Aorta (tissue), 5 donors: ENCODE measurements at regions not wholly inside any gene's neighbourhood (a gene's known extent, or its start where the extent isn't known, plus 50 kb on each side); places are given as distances from the start of the nearest gene placed in this dataset.

ENCODE experiments used
- ATAC-seq: fragments of 200-7000 bp; cut with Tn5 transposase; one replicate; pipeline ENCODE4 v1.9.1; 2022; ENCODE audit warnings: moderate library complexity; ENCODE audit not compliant: low FRiP score
- DNase-seq, 2 donors: peaks; one replicate each; pipeline ENCODE4 v3.0.0-alpha.2; 2020
- H3K27ac ChIP-seq, 2 donors: one replicate each; pipeline ENCODE4 v1.5.1; 2013; ENCODE audit warnings: low read length in 2 of 2, mild to moderate bottlenecking in 2 of 2, moderate library complexity in 2 of 2, control low read depth in 1 of 2, inconsistent platforms in 1 of 2, low read depth in 1 of 2
- H3K27me3 ChIP-seq, 2 donors: one replicate each; pipeline ENCODE4 v1.6.1; 2013; ENCODE audit warnings: control low read depth in 1 of 2, low read length in 1 of 2, mild to moderate bottlenecking in 1 of 2, moderate library complexity in 1 of 2; ENCODE audit not compliant: insufficient read depth in 2 of 2, control insufficient read depth in 1 of 2
- H3K36me3 ChIP-seq, 2 donors: one replicate each; pipeline ENCODE4 v1.6.1; 2013; ENCODE audit warnings: control low read depth in 1 of 2, low read length in 1 of 2, mild to moderate bottlenecking in 1 of 2; ENCODE audit not compliant: insufficient read depth in 2 of 2, control insufficient read depth in 1 of 2
- H3K4me1 ChIP-seq, 2 donors: one replicate each; pipeline ENCODE4 v1.6.1; 2013; ENCODE audit warnings: low read length in 2 of 2, control low read depth in 1 of 2, mild to moderate bottlenecking in 1 of 2, moderate library complexity in 1 of 2; ENCODE audit not compliant: insufficient read depth in 2 of 2, control insufficient read depth in 1 of 2
- H3K4me3 ChIP-seq, 2 donors: one replicate each; pipeline ENCODE4 v1.5.1; 2013; ENCODE audit warnings: low read length in 2 of 2, control low read depth in 1 of 2, mild to moderate bottlenecking in 1 of 2
- H3K9me3 ChIP-seq: one replicate; pipeline ENCODE4 v1.6.1; 2013; ENCODE audit warnings: mild to moderate bottlenecking, low read length; ENCODE audit not compliant: control insufficient read depth
- WGBS, 2 donors: extraction: QIAGEN DNeasy Blood & Tissue Kit; methylation state at CpG; one replicate each; pipeline ENCODE4 v1.1.7; 2013; 5-methylcytosine and 5-hydroxymethylcytosine counted together
- intact Hi-C, 2 donors: fragments of 100-400 bp; cut with DNase I; formaldehyde crosslinking; loops; one replicate each; pipeline versions ENCODE4 v1.14.2 to v1.15.0; 2022
- donor health status: healthy with polysubstance abuse.
- donor health status: Bipolar disorder and iron deficiency.
- donor health status: DM: no; HTN: no; CAD: no.
- donor health status: DM: no; HTN: no; CAD: no.
- donor health status: DM: yes; HTN: yes; CAD: no.

DNA sequence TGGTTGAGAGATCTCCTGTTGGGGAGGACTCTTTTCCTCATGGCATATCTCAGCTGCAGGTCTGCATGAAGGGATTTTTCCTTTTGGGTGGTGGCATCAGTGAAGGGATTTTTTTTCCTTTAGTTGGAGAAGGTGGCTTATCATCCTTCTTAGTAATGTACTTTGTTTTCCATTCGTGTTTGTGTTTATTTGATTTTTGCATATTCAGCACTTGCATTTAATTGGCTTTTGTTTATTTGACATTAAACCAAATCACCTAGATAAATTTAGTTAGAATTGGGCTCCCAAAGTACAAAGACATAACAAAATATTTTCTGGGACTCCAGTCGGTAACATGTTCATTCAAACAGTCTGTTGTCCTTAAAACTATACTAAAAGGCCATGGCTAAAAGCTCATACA lies 56.2 kb upstream of the MANEA start:
- no peaks in the 10 kb centered on the region for H3K4me1 ChIP-seq
- no peaks in the 10 kb centered on the region for H3K9me3 ChIP-seq
- DNase-seq (no peak), ATAC-seq (no peak)
- H3K27me3 ChIP-seq: no peaks in the 10 kb centered on the region
- H3K4me3 ChIP-seq: no peak overlapping the region
- WGBS, 2 donors: 53 to 59% methylated on average over 2 of the region's 2 CpGs
- H3K27ac ChIP-seq: no peak overlapping the region
- intact Hi-C loops: no loop called here
- H3K36me3 ChIP-seq: no peaks in the 10 kb centered on the region
